Upper lobe of left lung (tissue), 4 donors: ENCODE measurements at regions not wholly inside any gene's neighbourhood (a gene's known extent, or its start where the extent isn't known, plus 50 kb on each side); places are given as distances from the start of the nearest gene placed in this dataset.

Experiments used
- POLR2A ChIP-seq, 4 donors: fragments of 450-650 bp; IDR thresholded peaks; one replicate each; pipeline ENCODE4 v1.5.1; 2016 to 2017; ENCODE audit warnings: antibody characterized with exemption in 4 of 4, mild to moderate bottlenecking in 2 of 4
- TF ChIP-seq, protein P1 (sequence below), 6 experiments: fragments of 450-650 bp in 4 of 6; fragments of 200-600 bp in 2 of 6; sonication (generic) in 2 of 6; IDR thresholded peaks; one replicate each; pipeline ENCODE4 v1.5.1; 2016 to 2019; ENCODE audit warnings: antibody characterized with exemption in 6 of 6

DNA sequence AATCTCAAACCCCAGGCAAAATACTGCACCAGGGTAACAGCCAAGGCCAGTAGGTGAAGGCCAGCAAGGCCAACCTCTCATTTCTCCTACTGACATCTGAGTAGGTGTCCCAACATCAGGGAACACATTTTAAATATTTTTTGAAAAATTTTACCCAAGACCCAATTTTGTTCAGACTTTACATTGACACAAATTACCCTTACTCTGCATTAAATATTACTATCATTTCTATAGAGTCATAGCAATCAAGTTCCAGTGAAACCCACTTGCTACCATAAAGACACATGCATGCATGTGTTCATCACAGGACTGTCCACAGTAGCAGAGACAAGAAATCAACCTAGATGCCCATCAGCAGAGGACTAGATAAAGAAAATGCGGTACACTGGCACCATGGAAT is 99.9 kb downstream of the NRN1 start:
- TF ChIP-seq, protein P1, sequence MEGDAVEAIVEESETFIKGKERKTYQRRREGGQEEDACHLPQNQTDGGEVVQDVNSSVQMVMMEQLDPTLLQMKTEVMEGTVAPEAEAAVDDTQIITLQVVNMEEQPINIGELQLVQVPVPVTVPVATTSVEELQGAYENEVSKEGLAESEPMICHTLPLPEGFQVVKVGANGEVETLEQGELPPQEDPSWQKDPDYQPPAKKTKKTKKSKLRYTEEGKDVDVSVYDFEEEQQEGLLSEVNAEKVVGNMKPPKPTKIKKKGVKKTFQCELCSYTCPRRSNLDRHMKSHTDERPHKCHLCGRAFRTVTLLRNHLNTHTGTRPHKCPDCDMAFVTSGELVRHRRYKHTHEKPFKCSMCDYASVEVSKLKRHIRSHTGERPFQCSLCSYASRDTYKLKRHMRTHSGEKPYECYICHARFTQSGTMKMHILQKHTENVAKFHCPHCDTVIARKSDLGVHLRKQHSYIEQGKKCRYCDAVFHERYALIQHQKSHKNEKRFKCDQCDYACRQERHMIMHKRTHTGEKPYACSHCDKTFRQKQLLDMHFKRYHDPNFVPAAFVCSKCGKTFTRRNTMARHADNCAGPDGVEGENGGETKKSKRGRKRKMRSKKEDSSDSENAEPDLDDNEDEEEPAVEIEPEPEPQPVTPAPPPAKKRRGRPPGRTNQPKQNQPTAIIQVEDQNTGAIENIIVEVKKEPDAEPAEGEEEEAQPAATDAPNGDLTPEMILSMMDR (IDR thresholded peaks at IDR 0.05): no peak
- no peak for TF ChIP-seq POLR2A (IDR thresholded peaks at IDR 0.05)
